RWPE1 (cell line): ENCODE measurements at regions not wholly inside any gene's neighbourhood (a gene's known extent, or its start where the extent isn't known, plus 50 kb on each side); places are given as distances from the start of the nearest gene placed in this dataset.

Source experiments
- CTCF ChIA-PET: fragments of 350-600 bp; sonication (Branson Sonifier 250); formaldehyde crosslinking; extraction: SDS; loops from one replicate; lab custom pipeline; 2021; lab: Yijun Ruan, JAX
- POLR2A ChIA-PET: fragments of 400-600 bp; formaldehyde crosslinking; extraction: SDS; loops from one replicate; lab custom pipeline; 2020; ENCODE audit warnings: antibody characterized with exemption; ENCODE audit not compliant: low non-redundant PET; lab: Yijun Ruan, JAX
- DNase-seq: peaks from one replicate; pipeline ENCODE4 v3.0.0; 2012; ENCODE audit warnings: low spot score
- H3K27ac ChIP-seq: fragments of 450-650 bp; 2 replicates; pipeline ENCODE4 v1.5.1; 2017
- TF ChIP-seq, protein P1 (sequence below): fragments of 450-650 bp; conservative IDR thresholded peaks from 2 replicates; pipeline ENCODE4 v1.5.1; 2017; ENCODE audit warnings: low read depth, mild to moderate bottlenecking

DNA sequence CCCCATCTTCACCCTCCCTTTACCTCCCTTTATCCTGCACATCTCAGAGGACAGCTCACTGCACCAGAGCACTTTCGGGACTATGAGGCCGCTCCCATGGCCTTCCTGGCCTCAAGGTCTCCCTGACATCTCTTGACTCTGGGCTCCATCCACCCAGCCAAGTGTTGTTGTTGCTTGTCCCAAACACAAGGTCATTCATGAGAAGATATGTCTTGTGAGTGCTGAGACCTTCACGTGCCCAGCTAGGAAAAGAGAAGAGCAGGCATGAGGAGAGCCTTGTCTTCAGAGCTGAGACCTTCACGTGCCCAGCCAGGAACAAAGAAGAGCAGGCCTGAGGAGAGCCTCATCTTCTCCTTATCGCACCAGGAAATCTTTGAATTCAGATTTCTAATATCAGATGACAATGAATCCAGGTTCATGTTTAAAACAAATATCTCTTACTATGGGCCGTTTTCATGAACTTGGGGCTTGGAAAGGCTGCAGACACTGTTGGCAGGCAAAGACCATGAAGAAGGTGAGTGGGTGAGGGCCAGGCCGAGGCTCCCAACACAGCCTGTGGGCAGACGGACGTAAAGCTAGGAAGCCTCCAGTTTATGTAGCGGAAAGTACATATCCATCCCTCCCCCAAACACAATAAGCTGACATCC lies 256.1 kb downstream of the NDUFA10 start:
- DNase-seq = no peak
- no peak overlapping the region for H3K27ac ChIP-seq
- POLR2A ChIA-PET = no interaction called here
- CTCF ChIA-PET = no interaction called here
- TF ChIP-seq, protein P1, sequence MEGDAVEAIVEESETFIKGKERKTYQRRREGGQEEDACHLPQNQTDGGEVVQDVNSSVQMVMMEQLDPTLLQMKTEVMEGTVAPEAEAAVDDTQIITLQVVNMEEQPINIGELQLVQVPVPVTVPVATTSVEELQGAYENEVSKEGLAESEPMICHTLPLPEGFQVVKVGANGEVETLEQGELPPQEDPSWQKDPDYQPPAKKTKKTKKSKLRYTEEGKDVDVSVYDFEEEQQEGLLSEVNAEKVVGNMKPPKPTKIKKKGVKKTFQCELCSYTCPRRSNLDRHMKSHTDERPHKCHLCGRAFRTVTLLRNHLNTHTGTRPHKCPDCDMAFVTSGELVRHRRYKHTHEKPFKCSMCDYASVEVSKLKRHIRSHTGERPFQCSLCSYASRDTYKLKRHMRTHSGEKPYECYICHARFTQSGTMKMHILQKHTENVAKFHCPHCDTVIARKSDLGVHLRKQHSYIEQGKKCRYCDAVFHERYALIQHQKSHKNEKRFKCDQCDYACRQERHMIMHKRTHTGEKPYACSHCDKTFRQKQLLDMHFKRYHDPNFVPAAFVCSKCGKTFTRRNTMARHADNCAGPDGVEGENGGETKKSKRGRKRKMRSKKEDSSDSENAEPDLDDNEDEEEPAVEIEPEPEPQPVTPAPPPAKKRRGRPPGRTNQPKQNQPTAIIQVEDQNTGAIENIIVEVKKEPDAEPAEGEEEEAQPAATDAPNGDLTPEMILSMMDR = no peak

DNA sequence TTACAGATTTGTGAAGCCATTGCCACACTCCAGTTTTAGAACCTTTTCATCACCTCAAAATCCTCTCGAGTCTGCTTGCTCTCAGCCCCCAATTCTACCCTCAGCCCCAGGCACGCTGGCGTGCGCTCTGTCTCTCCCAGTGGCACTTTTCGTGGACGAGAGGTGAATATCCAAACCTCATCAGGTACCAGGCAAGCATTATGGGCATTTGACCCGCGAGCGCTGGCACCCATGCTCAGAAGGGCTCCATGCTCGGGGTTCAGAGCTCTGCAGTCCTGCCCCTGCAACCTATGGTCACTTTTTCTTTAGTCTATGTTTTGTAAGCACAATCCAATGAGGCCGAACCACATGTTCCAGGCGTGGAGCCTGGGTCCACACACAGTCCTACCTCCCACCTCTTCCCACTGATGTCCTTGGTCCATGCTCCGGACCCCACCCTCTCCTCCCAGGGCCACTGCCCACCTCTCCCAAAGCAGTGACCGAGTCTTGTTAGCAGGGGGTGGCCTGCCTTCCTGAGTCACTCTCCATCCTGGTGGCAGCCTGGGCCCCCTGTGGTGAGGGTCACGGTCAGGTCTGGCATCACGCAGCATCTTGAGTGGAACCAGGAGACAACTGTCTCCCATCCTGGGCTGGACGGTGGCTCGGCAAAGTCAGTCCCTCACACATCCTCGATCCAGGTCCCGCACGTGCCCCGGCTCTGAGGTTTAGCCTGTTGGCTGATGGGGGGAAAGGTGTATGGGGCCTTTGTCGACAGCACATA lies 256.9 kb downstream of the NDUFA10 start:
- CTCF ChIA-PET = no interaction called here
- no peak overlapping the region for H3K27ac ChIP-seq
- DNase-seq = no peak
- TF ChIP-seq, protein P1 = no peak
- POLR2A ChIA-PET = no interaction called here

DNA sequence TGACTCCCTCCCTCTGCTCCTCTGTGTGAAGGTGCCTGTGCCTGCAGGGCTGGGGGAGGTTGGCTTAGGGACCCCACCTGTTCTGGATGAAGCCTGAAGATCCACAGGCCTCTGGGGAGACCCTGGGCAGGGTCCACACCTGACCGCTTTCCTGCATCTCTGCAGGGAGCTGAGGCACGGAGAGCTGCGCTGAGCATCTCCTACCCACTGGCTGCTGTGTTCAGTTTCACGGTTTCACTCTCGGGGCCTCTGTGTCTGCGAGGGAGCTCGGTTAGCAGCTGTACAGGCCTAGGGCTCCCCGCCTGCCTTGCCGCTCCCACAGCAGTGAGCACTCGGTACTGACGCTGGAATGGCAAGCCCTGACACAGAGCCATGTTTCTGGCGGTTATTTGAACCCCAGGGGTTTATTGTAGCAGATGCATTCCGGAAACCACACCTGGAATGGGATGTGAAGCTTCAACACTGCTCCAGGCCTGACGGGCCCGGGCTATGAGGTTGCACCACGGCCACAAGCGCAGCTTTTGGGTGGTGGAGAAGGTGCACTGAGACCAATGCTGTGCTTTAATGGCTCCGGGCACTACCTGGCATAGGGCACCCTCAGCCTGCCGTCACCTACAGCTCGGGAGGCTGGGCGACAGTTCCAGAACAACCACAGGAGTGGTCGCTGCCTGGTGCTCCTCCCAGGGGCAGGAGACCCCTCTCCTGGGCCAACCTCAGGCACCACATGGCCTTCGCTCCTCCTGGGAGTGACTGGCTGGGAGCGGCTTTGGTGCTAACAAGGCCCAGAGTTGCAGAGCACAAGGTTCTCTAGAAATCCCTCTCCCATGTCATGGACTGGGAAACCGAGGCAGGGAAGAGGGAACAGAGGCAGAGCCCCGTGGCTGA lies 257.9 kb downstream of the NDUFA10 start:
- ChIA-PET POLR2A (no interaction called here), CTCF (interaction anchor here (0.7 kb wide), 2 partner anchors 25 to 204 kb away, joined by 3 to 4 read pairs; no protein-coding TSS in a partner anchor)
- H3K27ac ChIP-seq = no peak overlapping the region
- TF ChIP-seq, protein P1 = no peak
- DNase-seq = no peak

DNA sequence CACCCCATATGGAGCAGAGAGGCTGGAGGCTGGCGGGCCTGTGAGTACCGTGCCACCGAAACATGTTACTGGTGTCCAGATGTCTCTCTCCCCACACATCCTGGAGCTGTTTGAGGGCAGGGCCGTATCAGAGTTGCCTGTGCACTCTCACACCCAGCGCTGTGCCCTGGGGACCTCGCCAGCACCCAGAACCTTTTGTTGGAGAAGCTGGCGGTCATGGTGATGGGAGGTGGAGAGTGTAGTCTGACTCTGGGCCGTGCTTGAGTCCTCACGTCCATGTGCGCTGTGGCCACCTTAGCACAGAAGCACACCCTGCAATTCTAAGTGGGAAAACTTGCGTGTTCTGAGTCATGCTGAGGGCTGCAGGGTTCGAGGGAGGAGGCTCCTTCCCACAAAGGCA lies 259.2 kb downstream of the NDUFA10 start:
- no peak overlapping the region for H3K27ac ChIP-seq
- TF ChIP-seq, protein P1 = no peak
- no peak for DNase-seq
- ChIA-PET POLR2A (no interaction called here), CTCF (no interaction called here)

DNA sequence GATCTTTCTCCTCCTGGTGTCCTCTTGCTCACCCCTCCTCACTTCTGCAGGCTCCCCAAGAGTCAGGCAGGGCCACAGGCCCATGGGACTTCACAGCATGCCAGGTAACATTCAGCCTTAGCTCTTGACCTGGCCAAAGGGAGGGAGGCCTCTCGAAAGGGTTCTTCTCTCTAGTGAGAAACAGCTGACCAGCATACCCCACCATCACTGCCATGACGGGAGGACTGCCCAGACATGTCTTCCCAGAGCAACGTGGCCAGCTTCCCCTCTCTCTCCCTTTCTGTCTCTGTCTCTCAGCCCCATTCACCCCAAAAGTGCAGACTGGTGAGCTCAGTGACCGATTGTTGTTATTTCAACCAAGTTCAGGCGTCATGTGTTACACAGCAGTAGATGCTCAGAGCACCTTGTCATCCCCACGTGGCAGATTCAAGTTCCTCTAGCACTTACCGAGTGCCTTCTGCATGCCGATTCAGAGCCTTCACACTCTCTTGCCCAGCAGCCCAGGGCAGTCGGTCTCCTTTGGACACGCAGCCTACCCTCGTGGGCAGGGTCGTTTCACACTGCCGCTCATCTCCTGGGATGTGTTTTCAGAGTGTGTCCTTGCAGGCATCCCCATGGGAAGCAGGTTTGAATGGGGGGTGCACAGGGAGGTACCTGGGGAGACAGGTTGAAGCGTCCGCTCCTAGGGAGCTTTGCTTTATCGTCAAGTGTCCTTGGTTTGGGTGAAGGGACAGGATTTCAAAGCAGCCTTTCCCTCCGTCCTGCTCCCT lies 259.9 kb downstream of the NDUFA10 start:
- no peak for DNase-seq
- ChIA-PET POLR2A (no interaction called here), CTCF (no interaction called here)
- TF ChIP-seq, protein P1 = no peak
- H3K27ac ChIP-seq = no peak overlapping the region
